Tibial artery (tissue), 4 donors: ENCODE measurements at regions not wholly inside any gene's neighbourhood (a gene's known extent, or its start where the extent isn't known, plus 50 kb on each side); places are given as distances from the start of the nearest gene placed in this dataset.

Experiments
- DNase-seq, 2 donors: peaks; one replicate each; pipeline ENCODE4 v3.0.0-alpha.2; 2019
- H3K27ac ChIP-seq, 2 donors: fragments of 200-600 bp; sonication (generic) in 1 of 2; 1 replicate in 1 of 2; 2 replicates in 1 of 2; pipeline ENCODE4 v1.5.1; 2018 to 2019; ENCODE audit warnings: mild to moderate bottlenecking in 1 of 2
- H3K27me3 ChIP-seq, 2 donors: fragments of 200-600 bp; sonication (generic) in 1 of 2; one replicate each; pipeline versions ENCODE4 v1.5.1 to v1.6.0; 2016 to 2019
- H3K36me3 ChIP-seq, 3 donors: fragments of 200-600 bp; sonication (generic) in 2 of 3; one replicate each; pipeline ENCODE4 v1.5.1; 2016 to 2019; ENCODE audit warnings: mild to moderate bottlenecking in 2 of 3
- H3K4me1 ChIP-seq, 4 donors: fragments of 200-600 bp; sonication (generic) in 2 of 4; 1 replicate in 3 of 4; 2 replicates in 1 of 4; pipeline ENCODE4 v1.5.1; 2016 to 2019
- H3K4me3 ChIP-seq, 2 donors: fragments of 200-600 bp; sonication (generic) in 1 of 2; 1 replicate in 1 of 2; 2 replicates in 1 of 2; pipeline ENCODE4 v1.5.1; 2018 to 2019; ENCODE audit warnings: mild to moderate bottlenecking in 2 of 2
- H3K9me3 ChIP-seq, 3 donors: fragments of 200-600 bp; sonication (generic) in 1 of 3; one replicate each; pipeline ENCODE4 v1.5.1; 2016 to 2019
- intact Hi-C: fragments of 100-400 bp; cut with DNase I; formaldehyde crosslinking; loops from one replicate; pipeline ENCODE4 v1.15.0; 2023; ENCODE audit warnings: low total_unique reads
- TF ChIP-seq, protein P1 (sequence below), 2 experiments: fragments of 200-600 bp in 1 of 2; fragments of 450-650 bp in 1 of 2; IDR thresholded peaks; one replicate each; pipeline ENCODE4 v1.5.1; 2017 to 2019; ENCODE audit warnings: antibody characterized with exemption in 2 of 2, mild to moderate bottlenecking in 1 of 2, moderate library complexity in 1 of 2

GRCh38 chr13:79825959-79826358, 345.0 kb downstream of the NDFIP2 start:
- no peaks in the 10 kb centered on the region for H3K36me3 ChIP-seq
- intact Hi-C loops: no loop called here
- no peaks in the 10 kb centered on the region for H3K27me3 ChIP-seq
- DNase-seq: no peak
- no peaks in the 10 kb centered on the region for H3K9me3 ChIP-seq
- no peaks in the 10 kb centered on the region for H3K4me1 ChIP-seq
- no peak overlapping the region for H3K27ac ChIP-seq
- no peak overlapping the region for H3K4me3 ChIP-seq
- TF ChIP-seq, protein P1, sequence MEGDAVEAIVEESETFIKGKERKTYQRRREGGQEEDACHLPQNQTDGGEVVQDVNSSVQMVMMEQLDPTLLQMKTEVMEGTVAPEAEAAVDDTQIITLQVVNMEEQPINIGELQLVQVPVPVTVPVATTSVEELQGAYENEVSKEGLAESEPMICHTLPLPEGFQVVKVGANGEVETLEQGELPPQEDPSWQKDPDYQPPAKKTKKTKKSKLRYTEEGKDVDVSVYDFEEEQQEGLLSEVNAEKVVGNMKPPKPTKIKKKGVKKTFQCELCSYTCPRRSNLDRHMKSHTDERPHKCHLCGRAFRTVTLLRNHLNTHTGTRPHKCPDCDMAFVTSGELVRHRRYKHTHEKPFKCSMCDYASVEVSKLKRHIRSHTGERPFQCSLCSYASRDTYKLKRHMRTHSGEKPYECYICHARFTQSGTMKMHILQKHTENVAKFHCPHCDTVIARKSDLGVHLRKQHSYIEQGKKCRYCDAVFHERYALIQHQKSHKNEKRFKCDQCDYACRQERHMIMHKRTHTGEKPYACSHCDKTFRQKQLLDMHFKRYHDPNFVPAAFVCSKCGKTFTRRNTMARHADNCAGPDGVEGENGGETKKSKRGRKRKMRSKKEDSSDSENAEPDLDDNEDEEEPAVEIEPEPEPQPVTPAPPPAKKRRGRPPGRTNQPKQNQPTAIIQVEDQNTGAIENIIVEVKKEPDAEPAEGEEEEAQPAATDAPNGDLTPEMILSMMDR (IDR thresholded peaks at IDR 0.05): no peak

GRCh38 chr13:79815041-79815440, 334.1 kb downstream of the NDFIP2 start:
- DNase-seq: no peak
- Histone ChIP-seq H3K27ac (no peak overlapping the region), H3K27me3 (no peaks in the 10 kb centered on the region), H3K9me3 (no peaks in the 10 kb centered on the region), H3K4me3 (no peak overlapping the region), H3K4me1 (no peaks in the 10 kb centered on the region), H3K36me3 (no peaks in the 10 kb centered on the region)
- TF ChIP-seq, protein P1 (IDR thresholded peaks at IDR 0.05): no peak
- intact Hi-C loops: no loop called here

- no peak overlapping the region for H3K4me3 ChIP-seq
- H3K36me3 ChIP-seq: no peaks in the 10 kb centered on the region
- no peaks in the 10 kb centered on the region for H3K4me1 ChIP-seq
- H3K9me3 ChIP-seq: no peaks in the 10 kb centered on the region
- intact Hi-C loops: no loop called here
- no peak overlapping the region for H3K27ac ChIP-seq
- no peak for DNase-seq
- no peaks in the 10 kb centered on the region for H3K27me3 ChIP-seq
- TF ChIP-seq, protein P1 (IDR thresholded peaks at IDR 0.05): no peak
Observed at GRCh38 chr13:79812070-79812850, 331.3 kb downstream of the NDFIP2 start.

GRCh38 chr13:79811170-79811569, 330.2 kb downstream of the NDFIP2 start:
- Histone ChIP-seq H3K4me3 (no peak overlapping the region), H3K36me3 (no peaks in the 10 kb centered on the region), H3K27me3 (no peaks in the 10 kb centered on the region), H3K27ac (no peak overlapping the region), H3K9me3 (no peaks in the 10 kb centered on the region), H3K4me1 (no peaks in the 10 kb centered on the region)
- TF ChIP-seq, protein P1 (IDR thresholded peaks at IDR 0.05): no peak
- intact Hi-C loops: no loop called here
- DNase-seq: no peak

DNA sequence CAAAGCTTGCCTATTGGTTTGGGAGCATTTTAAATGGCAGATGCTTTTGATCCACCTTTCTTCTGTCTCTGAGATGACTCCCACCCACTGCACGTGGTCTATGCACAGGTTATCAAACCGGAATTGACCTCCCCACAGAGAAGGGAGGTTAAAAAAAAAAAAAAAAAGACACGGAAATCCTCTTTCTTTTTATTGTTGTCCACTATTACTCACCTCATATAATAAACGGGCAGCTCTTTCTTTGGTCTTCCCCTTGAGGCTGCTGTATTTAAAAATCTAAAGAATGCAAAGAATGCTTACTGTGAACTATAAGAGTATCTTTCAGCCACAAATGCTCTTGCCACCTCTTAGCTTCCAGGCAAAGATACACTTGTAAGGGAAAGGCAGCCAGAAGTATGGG, 329.7 kb downstream of the NDFIP2 start:
- Histone ChIP-seq H3K4me1 (no peaks in the 10 kb centered on the region), H3K27me3 (no peaks in the 10 kb centered on the region), H3K9me3 (no peaks in the 10 kb centered on the region), H3K4me3 (no peak overlapping the region), H3K27ac (no peak overlapping the region), H3K36me3 (no peaks in the 10 kb centered on the region)
- TF ChIP-seq, protein P1 (IDR thresholded peaks at IDR 0.05): no peak
- DNase-seq: no peak
- intact Hi-C loops: no loop called here
